Activated effector memory CD4-positive, alpha-beta T cell treated with Interleukin-2 at 50 U/mL for 16 hours (primary cell): ENCODE measurements at regions not wholly inside any gene's neighbourhood (a gene's known extent, or its start where the extent isn't known, plus 50 kb on each side); places are given as distances from the start of the nearest gene placed in this dataset.

Source experiments
- DNase-seq: peaks from one replicate; pipeline ENCODE4 v3.0.0-alpha.2; 2020

DNA sequence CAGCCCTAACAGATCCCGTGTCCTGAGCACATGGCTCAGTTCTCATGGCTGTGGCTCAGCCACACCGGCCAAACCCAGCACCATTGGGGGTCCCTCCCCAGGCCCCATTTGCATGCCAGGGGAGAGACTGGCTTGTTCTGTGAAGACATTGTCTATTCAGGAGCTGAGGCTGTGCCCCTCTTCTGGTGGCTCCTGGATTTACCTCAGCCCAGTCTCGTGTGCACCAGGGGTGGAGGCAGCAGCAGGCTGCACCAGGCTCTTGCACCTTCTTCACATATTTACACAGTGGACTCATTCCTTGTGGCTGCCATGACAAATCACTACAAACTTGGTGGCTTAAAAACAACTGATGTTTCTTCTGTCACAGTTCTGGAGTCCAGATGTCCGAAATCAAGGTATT lies 92.4 kb upstream of the ITGA6 start:
- DNase-seq = no peak

- DNase-seq = no peak
These were observed 91.7 kb upstream of the ITGA6 start for GRCh38 chr2:172335736-172336135.

DNA sequence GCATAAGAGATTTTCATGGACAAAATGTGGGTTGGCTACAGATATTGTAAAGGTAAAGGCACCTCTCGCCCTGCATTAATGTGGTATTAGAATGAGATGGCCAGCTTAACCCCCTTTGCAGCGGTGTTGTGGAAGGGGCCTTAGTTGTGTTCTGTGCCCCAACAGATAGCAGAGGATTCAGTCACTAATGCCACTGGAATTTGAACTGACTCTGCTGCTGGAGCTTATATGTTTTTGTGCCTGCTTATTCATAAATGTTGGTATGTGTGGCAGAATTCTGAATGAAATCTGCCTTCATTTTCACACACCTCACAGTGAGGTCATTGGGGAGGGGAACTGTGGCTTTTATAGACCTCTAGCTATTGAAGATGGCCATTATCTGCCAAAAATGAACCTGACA lies 90.7 kb upstream of the ITGA6 start:
- no peak for DNase-seq

DNA sequence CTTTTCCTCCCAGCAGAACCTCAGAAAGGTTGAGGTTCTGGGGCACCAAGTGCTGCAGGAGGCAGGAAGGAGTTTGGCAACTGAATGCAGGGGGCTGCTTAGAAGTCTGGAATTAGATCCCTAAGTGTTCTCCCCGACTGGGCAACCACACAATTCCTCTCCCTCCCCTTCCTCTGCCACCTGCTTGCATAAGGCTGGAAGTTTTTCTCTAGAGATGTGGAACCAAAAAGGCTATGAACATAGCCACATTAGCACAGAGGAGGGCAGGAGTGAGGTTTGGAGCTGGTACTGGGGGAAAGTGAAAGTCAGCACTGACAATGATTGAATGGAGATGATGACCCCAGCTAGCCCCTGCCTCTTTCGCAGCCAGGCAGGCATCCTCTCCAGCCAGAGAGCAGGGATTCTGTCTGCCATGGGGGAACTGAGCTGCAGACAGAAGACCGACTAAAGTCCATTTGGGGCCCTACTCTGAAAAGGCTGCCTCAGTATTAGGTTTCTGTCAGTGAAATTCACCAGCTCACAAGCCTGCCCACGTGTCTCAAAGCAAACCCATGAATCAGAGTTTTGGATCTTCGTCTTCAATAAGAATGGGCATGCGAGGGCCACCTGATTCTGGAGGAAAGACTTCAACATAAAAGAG lies 87.9 kb upstream of the ITGA6 start:
- DNase-seq = no peak

DNA sequence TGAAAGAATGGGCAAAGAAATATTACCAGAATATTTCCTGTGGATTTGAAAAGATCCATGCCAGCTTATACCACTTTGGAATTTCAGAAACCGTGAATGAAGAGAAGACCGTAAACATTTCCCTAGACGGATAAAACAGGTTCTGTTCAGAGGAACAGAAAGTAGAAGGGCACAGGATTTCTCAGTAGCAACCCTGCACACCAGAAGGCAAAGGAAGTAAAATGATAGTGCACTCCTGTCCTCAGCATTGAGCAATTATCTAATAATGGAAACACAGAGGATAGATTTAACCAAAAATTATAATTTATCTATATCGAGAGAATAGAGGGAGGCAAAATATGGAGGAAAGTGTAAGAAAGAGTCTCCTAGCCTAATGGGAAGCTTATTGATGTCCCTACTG lies 87.0 kb upstream of the ITGA6 start:
- DNase-seq = no peak

GRCh38 chr2:172342078-172342477 lies 85.3 kb upstream of the ITGA6 start:
- DNase-seq = no peak

GRCh38 chr2:172342611-172343010 lies 84.8 kb upstream of the ITGA6 start:
- no peak for DNase-seq

- DNase-seq = no peak
These were observed 83.2 kb upstream of the ITGA6 start for GRCh38 chr2:172344159-172344558.

DNA sequence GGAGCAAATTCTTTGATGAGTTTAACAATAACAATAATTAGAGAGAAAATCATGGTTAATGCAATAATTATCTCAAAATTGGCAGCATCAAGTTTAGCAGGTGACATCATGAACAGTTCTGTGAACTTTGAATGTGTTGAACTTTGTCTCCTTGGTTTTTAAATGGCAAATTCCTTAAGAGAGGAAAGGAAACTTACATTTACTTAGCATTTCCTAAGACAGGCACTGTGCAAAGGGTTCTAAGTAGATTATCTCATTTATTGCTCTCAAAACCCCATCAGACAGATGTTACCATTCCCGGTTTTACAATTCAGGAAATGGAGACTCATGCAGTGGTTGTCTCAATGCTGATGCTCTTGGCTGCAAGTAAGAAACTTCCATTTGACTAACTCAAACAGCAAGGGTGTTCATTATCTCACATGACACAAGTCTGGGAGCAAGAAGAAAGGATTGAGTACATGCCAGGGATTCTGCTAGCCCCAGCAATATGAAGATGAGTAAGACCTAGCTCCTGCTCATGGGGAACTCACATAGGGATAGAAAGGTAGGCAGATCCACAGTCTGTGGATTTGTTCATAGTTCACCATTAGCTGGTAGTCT lies 81.3 kb upstream of the ITGA6 start:
- no peak for DNase-seq

DNA sequence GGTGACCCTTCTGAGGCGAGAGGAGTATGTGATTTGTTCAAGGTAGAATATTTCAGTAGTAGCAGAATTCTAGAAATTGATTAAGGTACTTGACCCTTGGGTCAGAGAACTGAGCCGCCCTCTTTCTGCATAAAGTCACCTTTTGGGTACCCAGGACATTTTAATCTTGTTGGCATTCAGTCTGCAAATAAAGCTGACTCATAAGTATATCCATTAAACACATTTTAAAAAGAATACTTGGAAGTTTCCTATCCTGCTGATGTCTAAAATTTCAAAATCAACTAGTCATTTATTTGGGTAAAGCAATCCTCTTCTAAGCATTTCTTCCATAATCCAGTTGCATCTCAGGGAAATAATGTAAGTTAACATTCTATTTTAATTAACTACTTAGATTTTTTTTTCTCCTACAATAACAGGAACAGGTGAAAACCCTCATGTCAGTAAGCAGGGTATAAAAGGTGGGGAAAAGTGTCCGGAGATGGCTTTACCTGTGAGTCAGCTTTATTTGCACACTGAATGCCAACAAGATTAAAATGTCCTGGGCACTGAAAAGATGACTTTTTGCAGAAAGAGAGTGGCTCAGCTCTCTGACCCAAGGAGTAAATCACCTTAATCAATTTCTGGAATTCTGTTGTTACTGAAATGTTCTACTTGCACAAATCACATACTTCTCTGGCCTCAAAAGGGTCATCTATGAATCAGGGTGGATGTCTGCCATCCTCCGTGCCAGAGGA lies 78.7 kb upstream of the ITGA6 start:
- DNase-seq = no peak

DNA sequence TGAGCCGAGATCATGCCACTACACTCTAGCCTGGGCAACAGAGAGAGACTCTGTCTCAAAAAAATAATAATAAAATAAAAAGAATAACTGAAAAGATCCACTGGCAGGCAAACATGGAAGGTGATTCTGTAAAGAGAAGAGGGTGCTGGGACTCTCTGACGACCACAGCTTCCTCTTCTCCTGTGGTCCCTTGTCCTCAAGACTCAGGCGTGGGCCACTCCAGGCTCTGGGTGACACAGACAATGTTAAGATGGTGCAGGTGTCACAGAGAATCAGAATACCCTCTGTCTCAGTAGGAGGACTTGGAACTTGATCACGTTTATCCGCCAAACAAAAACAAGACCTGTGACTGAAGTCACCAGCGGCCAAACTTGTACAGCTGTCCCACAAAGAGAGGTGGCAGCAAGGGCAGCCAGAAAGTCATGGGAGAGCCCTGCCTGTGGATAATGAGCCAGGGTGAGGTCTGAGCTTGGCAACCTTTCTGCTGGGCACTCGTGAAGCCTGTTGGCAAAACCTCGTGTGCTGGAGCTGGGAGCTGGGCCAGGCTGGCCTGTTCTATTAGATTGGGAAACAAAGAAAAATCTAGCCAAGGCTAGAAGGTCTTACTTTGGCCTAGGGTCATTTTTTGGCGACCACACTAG lies 76.4 kb upstream of the ITGA6 start:
- no peak for DNase-seq

DNA sequence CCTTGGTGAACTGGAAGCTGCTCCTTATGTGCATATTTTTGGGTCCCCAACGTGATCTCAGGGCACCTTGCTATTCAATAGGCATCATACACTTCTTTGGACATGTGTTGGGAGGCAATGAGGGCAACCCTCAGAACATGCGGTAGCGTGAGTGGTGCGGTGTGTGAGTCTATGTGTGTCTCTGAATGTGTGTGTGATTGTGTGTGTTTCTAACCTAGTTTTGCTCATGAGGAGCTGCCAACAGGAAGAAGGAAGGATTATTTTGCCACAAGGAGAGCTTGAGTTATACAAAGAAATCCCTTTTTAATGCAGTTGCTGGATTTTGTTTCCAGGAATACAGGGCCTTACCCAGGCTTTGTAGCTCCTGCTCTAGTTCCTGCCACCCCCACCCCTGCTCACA lies 75.8 kb upstream of the ITGA6 start:
- DNase-seq = no peak

DNA sequence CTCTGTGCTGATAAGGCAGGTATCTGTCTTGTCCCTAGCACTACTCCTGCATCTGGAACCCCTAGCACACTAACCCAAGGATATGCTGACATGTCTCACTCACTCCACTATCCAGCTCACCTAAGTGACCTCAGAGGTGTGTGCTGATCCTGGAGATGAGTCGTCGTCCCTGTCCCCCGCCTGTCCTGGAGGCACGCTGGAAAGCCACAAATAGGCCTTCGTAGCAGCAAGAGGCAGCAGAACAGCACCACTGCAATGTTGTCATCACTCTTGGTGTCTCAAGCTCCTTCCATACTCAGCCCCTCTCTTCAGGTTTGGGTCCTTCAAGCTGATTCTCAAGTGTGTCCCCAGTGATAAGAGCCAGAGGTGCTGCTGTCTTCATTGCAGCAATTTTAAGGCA lies 73.0 kb upstream of the ITGA6 start:
- DNase-seq = no peak

DNA sequence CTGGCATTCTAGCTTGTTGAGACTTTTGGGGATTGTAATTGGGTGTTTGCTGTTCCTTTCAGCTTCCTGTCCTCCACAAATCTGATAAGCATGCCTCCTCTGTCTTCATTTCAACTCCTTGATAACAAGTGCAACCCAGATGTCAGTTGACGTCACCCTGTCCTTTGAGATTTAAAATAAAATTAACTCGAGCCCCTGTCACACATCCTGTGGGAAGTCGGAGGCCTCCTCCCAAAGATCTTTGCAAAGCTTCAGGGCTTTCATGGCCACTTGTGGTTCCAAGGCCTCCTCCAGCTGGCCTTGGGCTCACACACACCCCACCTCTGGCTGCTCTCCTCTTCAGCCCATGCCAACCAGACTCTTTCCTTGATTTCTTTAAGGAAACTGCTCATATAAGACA lies 69.9 kb upstream of the ITGA6 start:
- DNase-seq = no peak

- DNase-seq = no peak
These were observed 68.5 kb upstream of the ITGA6 start for GRCh38 chr2:172358691-172359556.

GRCh38 chr2:172361360-172361759 lies 66.0 kb upstream of the ITGA6 start:
- no peak for DNase-seq

- no peak for DNase-seq
These were observed 65.5 kb upstream of the ITGA6 start for GRCh38 chr2:172361840-172362239.

GRCh38 chr2:172364261-172364660 lies 63.1 kb upstream of the ITGA6 start:
- no peak for DNase-seq

- no peak for DNase-seq
These were observed 60.7 kb upstream of the ITGA6 start for GRCh38 chr2:172366596-172367150.

GRCh38 chr2:172370821-172371455 lies 56.4 kb upstream of the ITGA6 start:
- no peak for DNase-seq

GRCh38 chr2:172372436-172372835 lies 55.0 kb upstream of the ITGA6 start:
- DNase-seq = no peak

DNA sequence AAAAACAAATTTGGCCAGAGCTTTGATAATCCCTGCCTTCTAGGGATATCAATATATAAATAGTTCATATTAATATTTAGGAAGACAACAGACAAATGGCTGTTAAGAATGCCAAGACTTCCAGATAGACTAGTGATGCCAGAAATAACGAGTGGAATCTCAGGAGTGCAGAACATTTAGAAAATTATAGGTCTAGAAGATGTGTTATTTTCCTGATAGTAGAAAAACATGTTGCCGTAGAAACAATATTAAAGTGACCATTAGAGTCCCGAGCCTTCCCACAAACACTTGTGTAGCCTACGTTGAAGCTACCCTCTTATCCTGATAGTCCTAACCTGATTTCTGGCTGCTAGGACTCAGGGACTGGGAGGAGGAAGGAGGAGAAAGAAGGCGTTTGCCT lies 54.3 kb upstream of the ITGA6 start:
- no peak for DNase-seq
